Activated naive CD8-positive, alpha-beta T cell (primary cell): ENCODE measurements at regions not wholly inside any gene's neighbourhood (a gene's known extent, or its start where the extent isn't known, plus 50 kb on each side); places are given as distances from the start of the nearest gene placed in this dataset.
"Not testable (repeated sequence)": the region's sequence is repeated elsewhere in the genome, so short reads cannot be mapped to it uniquely, and the experiment has no call there.

ENCODE experiments used
- H3K27ac Mint-ChIP-seq: one replicate; pipeline ENCODE4 v1.8.0; 2021; ENCODE audit warnings: mixed read lengths
- H3K27me3 Mint-ChIP-seq: one replicate; pipeline ENCODE4 v1.8.0; 2021; ENCODE audit warnings: mixed read lengths
- H3K36me3 Mint-ChIP-seq: one replicate; pipeline ENCODE4 v1.8.0; 2021; ENCODE audit warnings: mixed read lengths
- H3K4me1 Mint-ChIP-seq: one replicate; pipeline ENCODE4 v1.8.0; 2021; ENCODE audit warnings: low read depth, mixed read lengths
- H3K4me3 Mint-ChIP-seq: one replicate; pipeline ENCODE4 v1.8.0; 2021; ENCODE audit warnings: mild to moderate bottlenecking, mixed read lengths
- H3K9me3 Mint-ChIP-seq: one replicate; pipeline ENCODE4 v1.8.0; 2021; ENCODE audit warnings: low read depth, mixed read lengths

GRCh38 chr9:28120626-28121025 is 547.3 kb upstream of the C9orf72 start:
- no peaks in the 10 kb centered on the region for H3K27me3 Mint-ChIP-seq
- H3K4me1 Mint-ChIP-seq, result no peaks in the 10 kb centered on the region
- no peaks in the 10 kb centered on the region for H3K36me3 Mint-ChIP-seq
- no peaks in the 10 kb centered on the region for H3K9me3 Mint-ChIP-seq
- H3K4me3 Mint-ChIP-seq, result no peak overlapping the region
- no peak overlapping the region for H3K27ac Mint-ChIP-seq

GRCh38 chr9:28121366-28121765 is 548.1 kb upstream of the C9orf72 start:
- Mint-ChIP-seq H3K36me3 (no peaks in the 10 kb centered on the region), H3K27me3 (no peaks in the 10 kb centered on the region), H3K27ac (no peak overlapping the region), H3K4me1 (no peaks in the 10 kb centered on the region), H3K9me3 (no peaks in the 10 kb centered on the region), H3K4me3 (no peak overlapping the region)

- H3K36me3 Mint-ChIP-seq, result no peaks in the 10 kb centered on the region
- no peak overlapping the region for H3K27ac Mint-ChIP-seq
- H3K4me3 Mint-ChIP-seq, result no peak overlapping the region
- H3K9me3 Mint-ChIP-seq, result no peaks in the 10 kb centered on the region
- H3K27me3 Mint-ChIP-seq, result no peaks in the 10 kb centered on the region
- no peaks in the 10 kb centered on the region for H3K4me1 Mint-ChIP-seq
Measured at GRCh38 chr9:28124917-28125316, 551.6 kb upstream of the C9orf72 start.

- H3K27ac Mint-ChIP-seq, result no peak overlapping the region
- H3K36me3 Mint-ChIP-seq, result no peaks in the 10 kb centered on the region
- H3K27me3 Mint-ChIP-seq, result no peaks in the 10 kb centered on the region
- no peaks in the 10 kb centered on the region for H3K9me3 Mint-ChIP-seq
- H3K4me1 Mint-ChIP-seq, result no peaks in the 10 kb centered on the region
- H3K4me3 Mint-ChIP-seq, result no peak overlapping the region
Measured at GRCh38 chr9:28127101-28127500, 553.8 kb upstream of the C9orf72 start.

- no peak overlapping the region for H3K4me3 Mint-ChIP-seq
- no peak overlapping the region for H3K27ac Mint-ChIP-seq
- H3K36me3 Mint-ChIP-seq, result no peaks in the 10 kb centered on the region
- H3K4me1 Mint-ChIP-seq, result no peaks in the 10 kb centered on the region
- H3K9me3 Mint-ChIP-seq, result no peaks in the 10 kb centered on the region
- H3K27me3 Mint-ChIP-seq, result no peaks in the 10 kb centered on the region
Measured at GRCh38 chr9:28134446-28134976, 561.2 kb upstream of the C9orf72 start.

GRCh38 chr9:28135549-28135948 is 562.3 kb upstream of the C9orf72 start:
- H3K4me1 Mint-ChIP-seq, result no peaks in the 10 kb centered on the region
- H3K9me3 Mint-ChIP-seq, result peaks cover 2% of the 10 kb centered on the region
- H3K36me3 Mint-ChIP-seq, result no peaks in the 10 kb centered on the region
- no peak overlapping the region for H3K27ac Mint-ChIP-seq
- H3K27me3 Mint-ChIP-seq, result no peaks in the 10 kb centered on the region
- H3K4me3 Mint-ChIP-seq, result no peak overlapping the region

- Mint-ChIP-seq H3K4me3 (no peak overlapping the region), H3K27me3 (no peaks in the 10 kb centered on the region), H3K4me1 (no peaks in the 10 kb centered on the region), H3K27ac (no peak overlapping the region), H3K36me3 (no peaks in the 10 kb centered on the region), H3K9me3 (peaks cover 3% of the 10 kb centered on the region)
Measured at GRCh38 chr9:28136113-28136512, 562.8 kb upstream of the C9orf72 start.

GRCh38 chr9:28147430-28147829 is 574.1 kb upstream of the C9orf72 start:
- not testable (repeated sequence) for H3K27me3 Mint-ChIP-seq, H3K4me1 Mint-ChIP-seq, H3K4me3 Mint-ChIP-seq, H3K27ac Mint-ChIP-seq, H3K9me3 Mint-ChIP-seq, H3K36me3 Mint-ChIP-seq

- H3K27ac Mint-ChIP-seq, H3K4me1 Mint-ChIP-seq, H3K9me3 Mint-ChIP-seq, H3K4me3 Mint-ChIP-seq, H3K36me3 Mint-ChIP-seq, H3K27me3 Mint-ChIP-seq: not testable (repeated sequence)
Measured at GRCh38 chr9:28147923-28148597, 574.8 kb upstream of the C9orf72 start.

GRCh38 chr9:28149361-28150050 is 576.2 kb upstream of the C9orf72 start:
- not testable (repeated sequence) for H3K27me3 Mint-ChIP-seq

GRCh38 chr9:28155067-28155466 is 581.8 kb upstream of the C9orf72 start:
- Mint-ChIP-seq H3K4me1 (no peaks in the 10 kb centered on the region), H3K9me3 (no peaks in the 10 kb centered on the region), H3K27me3 (no peaks in the 10 kb centered on the region), H3K4me3 (no peak overlapping the region), H3K36me3 (no peaks in the 10 kb centered on the region), H3K27ac (no peak overlapping the region)

More at GRCh38 chr9:28149361-28150050, 576.2 kb upstream of the C9orf72 start:
- not testable (repeated sequence) for H3K36me3 Mint-ChIP-seq, H3K27ac Mint-ChIP-seq, H3K9me3 Mint-ChIP-seq, H3K4me1 Mint-ChIP-seq, H3K4me3 Mint-ChIP-seq

- Mint-ChIP-seq H3K27me3 (no peaks in the 10 kb centered on the region), H3K27ac (no peak overlapping the region), H3K9me3 (no peaks in the 10 kb centered on the region), H3K36me3 (no peaks in the 10 kb centered on the region), H3K4me3 (no peak overlapping the region), H3K4me1 (no peaks in the 10 kb centered on the region)
Measured at GRCh38 chr9:28155671-28156070, 582.4 kb upstream of the C9orf72 start.

GRCh38 chr9:28158451-28158850 is 585.2 kb upstream of the C9orf72 start:
- no peak overlapping the region for H3K27ac Mint-ChIP-seq
- no peak overlapping the region for H3K4me3 Mint-ChIP-seq
- no peaks in the 10 kb centered on the region for H3K36me3 Mint-ChIP-seq
- no peaks in the 10 kb centered on the region for H3K27me3 Mint-ChIP-seq
- H3K9me3 Mint-ChIP-seq, result no peaks in the 10 kb centered on the region
- no peaks in the 10 kb centered on the region for H3K4me1 Mint-ChIP-seq

- Mint-ChIP-seq H3K36me3 (no peaks in the 10 kb centered on the region), H3K27ac (no peak overlapping the region), H3K4me3 (no peak overlapping the region), H3K27me3 (no peaks in the 10 kb centered on the region), H3K9me3 (no peaks in the 10 kb centered on the region), H3K4me1 (no peaks in the 10 kb centered on the region)
Measured at GRCh38 chr9:28163619-28164018, 590.3 kb upstream of the C9orf72 start.

GRCh38 chr9:28166179-28166578 is 592.9 kb upstream of the C9orf72 start:
- H3K36me3 Mint-ChIP-seq, result no peaks in the 10 kb centered on the region
- no peaks in the 10 kb centered on the region for H3K27me3 Mint-ChIP-seq
- no peaks in the 10 kb centered on the region for H3K4me1 Mint-ChIP-seq
- no peak overlapping the region for H3K4me3 Mint-ChIP-seq
- no peaks in the 10 kb centered on the region for H3K9me3 Mint-ChIP-seq
- no peak overlapping the region for H3K27ac Mint-ChIP-seq

- no peaks in the 10 kb centered on the region for H3K4me1 Mint-ChIP-seq
- H3K4me3 Mint-ChIP-seq, result no peak overlapping the region
- H3K9me3 Mint-ChIP-seq, result no peaks in the 10 kb centered on the region
- H3K27me3 Mint-ChIP-seq, result no peaks in the 10 kb centered on the region
- H3K36me3 Mint-ChIP-seq, result no peaks in the 10 kb centered on the region
- no peak overlapping the region for H3K27ac Mint-ChIP-seq
Measured at GRCh38 chr9:28177142-28177541, 603.9 kb upstream of the C9orf72 start.
